ENCODE measurements at regions not wholly inside any gene's neighbourhood (a gene's known extent, or its start where the extent isn't known, plus 50 kb on each side); places are given as distances from the start of the nearest gene placed in this dataset.
"Not testable (repeated sequence)": the region's sequence is repeated elsewhere in the genome, so short reads cannot be mapped to it uniquely, and the experiment has no call there.

- ChIA-PET CTCF (no interaction called here), POLR2A (ENCODE audit: unreplicated experiment) (no interaction called here)
- H3K4me1 ChIP-seq (ENCODE audit: insufficient read depth, low read length) = no peaks in the 10 kb centered on the region
- no peaks in the 10 kb centered on the region for H3F3A ChIP-seq (ENCODE audit: low read length, unreplicated experiment)
- no peaks in the 10 kb centered on the region for H4K20me1 ChIP-seq (ENCODE audit: low read length)
- no peaks in the 10 kb centered on the region for H3K36me3 ChIP-seq (ENCODE audit: low read depth, low read length)
- H3K9me2 ChIP-seq (replicated peaks; ENCODE audit: low read length) = no peaks in the 10 kb centered on the region
- H3K4me3 ChIP-seq (ENCODE audit: low read length) = no peak overlapping the region
- intact Hi-C loops (cut with micrococcal nuclease) = no loop called here
- H3K79me2 ChIP-seq (ENCODE audit: low read length) = no peaks in the 10 kb centered on the region
- no TSS peak for BruUV-seq (replicated peaks)
- no peaks in the 10 kb centered on the region for H3K9me3 ChIP-seq (ENCODE audit: low read length)
- no peak for DNase-seq
- no peak overlapping the region for H2AFZ ChIP-seq (ENCODE audit: low read length)
- no peak for TF ChIP-seq CTCF (conservative IDR thresholded peaks at IDR 0.05; ENCODE audit: low read depth, low read length)
- no peak for TF ChIP-seq EZH2 (IDR thresholded peaks at IDR 0.05; ENCODE audit: low read length, unreplicated experiment)
- TF ChIP-seq EZH2phosphoT487 (IDR thresholded peaks at IDR 0.05; ENCODE audit: borderline replicate concordance, low read length) = no peak
- H3K9ac ChIP-seq (ENCODE audit: low read length) = no peak overlapping the region
- H3K27ac ChIP-seq (ENCODE audit: low read length) = no peak overlapping the region
- no peak for ATAC-seq
- no peak overlapping the region for H3K4me2 ChIP-seq (ENCODE audit: low read length)
- no peaks in the 10 kb centered on the region for H3K27me3 ChIP-seq (ENCODE audit: low read length)
These were observed 597.1 kb downstream of the ACTL7B start for GRCh38 chr9:108258640-108259039.

- BruUV-seq (replicated peaks) = no TSS peak
- H3K4me1 ChIP-seq (ENCODE audit: insufficient read depth, low read length) = no peaks in the 10 kb centered on the region
- no peaks in the 10 kb centered on the region for H3K9me2 ChIP-seq (replicated peaks; ENCODE audit: low read length)
- POLR2A ChIA-PET (ENCODE audit: unreplicated experiment) = no interaction called here
- no peaks in the 10 kb centered on the region for H4K20me1 ChIP-seq (ENCODE audit: low read length)
- no peaks in the 10 kb centered on the region for H3F3A ChIP-seq (ENCODE audit: low read length, unreplicated experiment)
- no peak overlapping the region for H3K4me2 ChIP-seq (ENCODE audit: low read length)
- no peak overlapping the region for H2AFZ ChIP-seq (ENCODE audit: low read length)
- no peak for TF ChIP-seq EZH2 (IDR thresholded peaks at IDR 0.05; ENCODE audit: low read length, unreplicated experiment)
- no peak for TF ChIP-seq EZH2phosphoT487 (IDR thresholded peaks at IDR 0.05; ENCODE audit: borderline replicate concordance, low read length)
- TF ChIP-seq CTCF (conservative IDR thresholded peaks at IDR 0.05; ENCODE audit: low read depth, low read length) = no peak
- H3K4me3 ChIP-seq (ENCODE audit: low read length) = no peak overlapping the region
- CTCF ChIA-PET = no interaction called here
- no peak for DNase-seq
- no peaks in the 10 kb centered on the region for H3K79me2 ChIP-seq (ENCODE audit: low read length)
- no peaks in the 10 kb centered on the region for H3K36me3 ChIP-seq (ENCODE audit: low read depth, low read length)
- H3K9me3 ChIP-seq (ENCODE audit: low read length) = no peaks in the 10 kb centered on the region
- no peaks in the 10 kb centered on the region for H3K27me3 ChIP-seq (ENCODE audit: low read length)
- no peak overlapping the region for H3K9ac ChIP-seq (ENCODE audit: low read length)
- no peak for ATAC-seq
- intact Hi-C loops (cut with micrococcal nuclease) = no loop called here
- H3K27ac ChIP-seq (ENCODE audit: low read length) = no peak overlapping the region
These were observed 598.4 kb downstream of the ACTL7B start for GRCh38 chr9:108257382-108257781.

- Histone ChIP-seq H3K4me2 (ENCODE audit: low read length) (no peak overlapping the region), H3K9ac (ENCODE audit: low read length) (no peak overlapping the region), H3K4me1 (ENCODE audit: insufficient read depth, low read length) (no peaks in the 10 kb centered on the region), H3K4me3 (ENCODE audit: low read length) (no peak overlapping the region), H3K27me3 (ENCODE audit: low read length) (no peaks in the 10 kb centered on the region), H2AFZ (ENCODE audit: low read length) (no peak overlapping the region), H3K27ac (ENCODE audit: low read length) (no peak overlapping the region), H3K9me2 (replicated peaks; ENCODE audit: low read length) (no peaks in the 10 kb centered on the region), H3K9me3 (ENCODE audit: low read length) (no peaks in the 10 kb centered on the region), H4K20me1 (ENCODE audit: low read length) (no peaks in the 10 kb centered on the region), H3K36me3 (ENCODE audit: low read depth, low read length) (no peaks in the 10 kb centered on the region), H3F3A (ENCODE audit: low read length, unreplicated experiment) (no peaks in the 10 kb centered on the region), H3K79me2 (ENCODE audit: low read length) (no peaks in the 10 kb centered on the region)
- intact Hi-C loops (cut with micrococcal nuclease) = no loop called here
- ATAC-seq = no peak
- BruUV-seq (replicated peaks) = no TSS peak
- ChIA-PET CTCF (no interaction called here), POLR2A (ENCODE audit: unreplicated experiment) (no interaction called here)
- DNase-seq = no peak
- TF ChIP-seq EZH2 (IDR thresholded peaks at IDR 0.05; ENCODE audit: low read length, unreplicated experiment) (no peak), CTCF (conservative IDR thresholded peaks at IDR 0.05; ENCODE audit: low read depth, low read length) (no peak), EZH2phosphoT487 (IDR thresholded peaks at IDR 0.05; ENCODE audit: borderline replicate concordance, low read length) (no peak)
These were observed 601.5 kb downstream of the ACTL7B start for GRCh38 chr9:108254236-108254635.

GRCh38 chr9:108247391-108247790 lies 608.4 kb downstream of the ACTL7B start:
- H2AFZ ChIP-seq (ENCODE audit: low read length); H3K79me2 ChIP-seq (ENCODE audit: low read length); H3K4me2 ChIP-seq (ENCODE audit: low read length); H3K27ac ChIP-seq (ENCODE audit: low read length); H3K9ac ChIP-seq (ENCODE audit: low read length); H3K9me2 ChIP-seq (replicated peaks; ENCODE audit: low read length); CTCF ChIA-PET; H3K9me3 ChIP-seq (ENCODE audit: low read length); H3F3A ChIP-seq (ENCODE audit: low read length, unreplicated experiment); intact Hi-C loops (cut with micrococcal nuclease); POLR2A ChIA-PET (ENCODE audit: unreplicated experiment); ATAC-seq; BruUV-seq (replicated peaks); H3K4me3 ChIP-seq (ENCODE audit: low read length); H4K20me1 ChIP-seq (ENCODE audit: low read length); DNase-seq; H3K36me3 ChIP-seq (ENCODE audit: low read depth, low read length); H3K4me1 ChIP-seq (ENCODE audit: insufficient read depth, low read length); H3K27me3 ChIP-seq (ENCODE audit: low read length): not testable (repeated sequence)
